NCI-H1436 (cell line): ENCODE measurements at regions not wholly inside any gene's neighbourhood (a gene's known extent, or its start where the extent isn't known, plus 50 kb on each side); places are given as distances from the start of the nearest gene placed in this dataset.

Experiments used
- DNase-seq: peaks from one replicate; lab custom pipeline; 2025; lab: John Stamatoyannopoulos, UW

DNA sequence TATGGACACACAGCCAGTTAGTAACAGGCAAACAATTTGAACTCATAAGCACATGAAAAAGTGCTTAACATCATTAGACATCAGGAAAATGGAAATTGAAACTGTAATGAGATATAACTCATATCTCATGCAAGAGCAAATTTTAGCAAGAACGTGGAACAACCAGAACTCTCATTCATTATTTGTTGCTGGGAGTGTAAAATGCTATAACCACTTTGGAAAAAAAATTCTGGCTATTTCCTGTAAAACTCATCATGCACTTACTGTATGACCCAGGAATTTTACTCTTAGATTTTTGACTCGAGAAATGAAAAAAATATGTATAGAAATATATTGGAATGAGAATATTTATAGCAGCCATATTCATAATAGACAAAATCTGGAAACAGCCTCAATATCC, 205.7 kb upstream of the PUM3 start:
- no peak for DNase-seq

DNA sequence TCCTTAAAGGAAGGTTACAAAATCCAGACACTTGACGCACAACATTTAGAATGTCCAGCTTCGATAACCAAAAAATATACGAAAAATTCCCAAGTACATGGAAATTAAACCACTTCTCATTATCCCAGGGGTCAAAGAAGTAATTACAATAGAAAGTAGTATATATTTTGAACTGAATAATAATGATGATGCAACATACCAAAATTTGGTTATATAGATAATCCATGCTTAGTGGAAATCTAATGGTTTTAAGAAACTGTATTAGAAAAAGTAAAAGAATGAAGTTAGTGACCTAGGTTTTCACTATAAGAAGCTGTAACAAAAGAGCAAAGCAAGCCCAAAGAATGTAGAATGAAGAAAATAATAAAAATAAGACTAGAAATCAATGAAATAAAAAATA, 204.0 kb upstream of the PUM3 start:
- DNase-seq = no peak

DNA sequence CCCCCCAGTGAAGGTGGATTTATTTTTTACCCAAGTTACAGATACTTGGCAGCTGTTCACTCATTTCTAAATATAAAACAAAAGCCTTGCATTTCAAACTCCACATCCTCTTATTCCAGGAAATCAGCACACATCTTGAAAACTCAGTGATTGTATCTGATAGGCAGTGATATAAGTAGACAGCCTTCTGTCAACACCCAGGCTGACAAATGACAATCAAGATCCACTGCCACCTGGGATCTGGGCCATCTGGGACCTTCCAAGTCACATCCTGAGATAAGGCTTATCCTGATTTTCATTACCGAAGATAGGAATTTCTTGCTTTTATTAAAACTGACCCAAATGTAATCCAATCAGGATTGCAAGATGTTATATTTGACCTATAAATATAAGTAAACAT, 201.3 kb upstream of the PUM3 start:
- no peak for DNase-seq

DNA sequence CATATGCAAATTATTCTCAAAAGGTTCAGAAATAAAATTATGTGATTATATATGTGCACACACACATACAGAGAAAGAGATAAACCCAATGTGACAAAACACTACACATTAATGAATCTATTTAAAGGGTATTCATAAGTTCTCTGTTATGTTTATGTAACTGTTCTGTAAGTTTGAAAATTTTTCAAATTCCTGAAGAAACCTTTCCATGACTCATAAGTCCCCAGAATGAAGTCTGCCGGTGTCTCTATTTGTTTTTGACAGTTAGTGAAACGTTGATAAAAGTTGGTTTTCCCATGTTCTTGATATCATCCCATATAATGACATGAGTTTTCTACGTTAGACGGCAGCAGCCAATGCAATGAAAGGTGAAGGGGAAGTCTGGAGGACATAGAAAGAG, 199.5 kb upstream of the PUM3 start:
- no peak for DNase-seq

DNA sequence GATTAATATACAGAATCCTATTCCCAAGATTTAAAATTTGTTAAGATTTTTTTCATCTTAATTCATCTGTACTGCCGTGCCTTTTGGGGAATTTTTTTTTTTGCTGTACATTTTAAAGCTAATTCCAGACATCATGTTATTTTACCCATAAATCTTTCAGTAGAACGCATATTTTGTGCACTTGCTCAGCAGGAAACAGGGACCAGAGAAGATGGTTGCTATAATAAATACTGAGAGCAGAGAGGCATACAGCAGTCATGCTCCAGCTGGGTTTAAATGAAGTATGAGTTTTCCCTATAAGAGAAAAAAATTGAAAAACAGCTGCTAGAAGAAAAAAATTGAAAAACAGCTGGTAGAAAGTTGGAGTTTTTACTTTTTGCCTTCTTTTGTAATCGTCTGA, 196.9 kb upstream of the PUM3 start:
- DNase-seq = no peak

DNA sequence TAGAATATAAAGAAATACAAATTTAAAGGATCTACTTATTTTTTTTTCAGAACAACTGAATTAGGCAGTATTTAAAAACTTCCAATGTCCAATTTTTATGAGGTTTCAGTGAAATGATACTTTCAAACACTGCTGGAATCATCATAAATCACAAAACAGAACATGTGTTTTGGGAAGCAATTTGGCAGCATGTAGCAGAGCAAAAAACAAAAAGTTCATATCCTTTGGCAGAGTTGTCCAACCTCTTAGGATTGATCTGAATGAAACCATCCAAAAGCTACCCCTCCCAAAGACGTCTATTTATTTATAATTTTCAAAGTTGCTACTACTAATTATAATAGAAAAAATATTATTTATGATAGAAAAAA, 192.4 kb upstream of the PUM3 start:
- DNase-seq = no peak

DNA sequence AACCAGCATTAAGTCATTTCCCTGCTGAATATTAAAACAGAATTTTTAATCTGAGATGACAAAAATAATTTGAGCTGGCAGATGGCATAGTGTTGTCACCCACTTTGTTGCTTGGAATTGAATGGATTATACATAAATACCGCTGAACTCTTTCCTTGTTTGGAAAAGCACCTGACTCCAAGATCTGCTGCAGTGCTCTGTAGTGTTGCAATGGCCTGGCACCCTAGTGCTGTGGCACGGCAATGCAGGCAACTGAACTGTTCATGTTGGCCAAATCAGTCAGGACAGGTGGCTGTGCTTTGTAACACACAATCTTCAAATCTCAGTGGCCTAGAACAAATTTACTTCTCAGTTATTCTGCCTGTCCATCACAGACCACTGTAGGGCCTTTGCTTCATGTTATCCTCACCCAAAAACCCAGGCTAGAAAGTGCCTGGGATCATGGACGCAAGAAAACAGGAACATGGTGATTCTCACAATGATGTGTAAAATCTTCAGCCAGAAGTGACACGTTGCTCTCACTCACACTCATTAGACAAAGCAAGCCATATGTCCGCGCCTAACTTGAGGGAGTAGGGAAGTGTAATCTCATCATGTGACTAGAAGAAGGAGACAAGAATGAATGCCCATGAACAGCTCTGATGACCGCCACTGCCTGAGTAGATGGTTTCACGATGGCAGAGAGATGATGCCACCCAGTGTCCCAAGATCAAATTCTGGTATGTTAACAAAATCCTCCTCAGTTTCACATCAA, 191.9 kb upstream of the PUM3 start:
- DNase-seq = no peak

DNA sequence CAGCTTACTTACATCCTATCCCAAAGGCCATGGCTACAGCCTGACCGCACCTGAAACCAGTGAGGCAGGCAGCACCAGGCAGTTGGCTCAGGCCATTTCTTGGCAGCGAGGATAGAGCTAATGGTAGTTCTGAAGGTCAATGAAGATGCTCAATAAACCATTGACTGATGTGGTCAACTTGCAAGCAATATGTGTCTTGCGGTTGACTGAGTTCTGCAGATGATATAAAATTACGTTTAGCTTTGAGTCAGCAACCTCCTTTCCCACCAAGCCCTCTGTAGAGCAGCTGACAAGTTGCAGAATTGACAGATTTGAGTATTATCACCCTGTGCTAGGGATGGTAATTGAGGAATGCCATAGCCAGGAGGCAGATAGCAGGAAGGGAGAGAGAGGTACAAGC, 189.0 kb upstream of the PUM3 start:
- no peak for DNase-seq

DNA sequence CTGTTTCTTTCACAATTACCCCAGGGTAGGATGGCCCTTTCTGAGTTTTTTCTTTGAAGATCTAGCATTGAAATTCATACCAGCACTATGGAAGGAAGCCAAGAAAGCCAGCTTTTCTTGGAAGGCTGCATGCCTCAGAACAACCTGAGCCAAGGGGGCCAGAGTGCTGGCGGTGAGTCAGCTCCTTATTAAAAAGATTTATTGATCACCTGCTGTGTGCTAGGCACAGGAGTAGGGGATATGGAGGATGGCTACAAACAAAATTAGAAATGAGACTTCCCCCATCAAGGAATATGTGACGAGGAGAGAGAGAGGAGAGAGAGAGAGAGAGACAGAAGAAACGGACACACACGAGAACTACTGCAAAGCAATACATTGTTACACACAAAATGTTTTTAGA, 184.6 kb upstream of the PUM3 start:
- no peak for DNase-seq

DNA sequence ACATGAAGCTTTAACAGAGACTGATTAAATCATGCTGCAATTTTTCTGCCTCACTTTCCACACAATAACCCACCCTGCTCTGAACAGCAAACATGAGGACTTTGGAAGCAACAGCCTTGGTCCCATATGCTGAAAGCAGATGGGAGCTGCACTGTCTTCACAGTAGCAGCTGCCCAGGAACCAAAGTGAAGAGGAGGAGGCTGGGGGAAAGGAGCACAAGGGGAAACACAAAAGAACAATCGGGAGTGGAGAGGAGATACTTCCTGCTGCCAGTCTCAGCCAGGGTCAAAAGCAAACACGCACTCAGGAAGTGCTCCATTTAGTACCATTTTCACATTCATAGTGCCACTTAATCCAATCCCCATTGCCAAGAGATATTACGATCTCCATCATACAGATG, 183.3 kb upstream of the PUM3 start:
- DNase-seq = peak; percentile 84

DNA sequence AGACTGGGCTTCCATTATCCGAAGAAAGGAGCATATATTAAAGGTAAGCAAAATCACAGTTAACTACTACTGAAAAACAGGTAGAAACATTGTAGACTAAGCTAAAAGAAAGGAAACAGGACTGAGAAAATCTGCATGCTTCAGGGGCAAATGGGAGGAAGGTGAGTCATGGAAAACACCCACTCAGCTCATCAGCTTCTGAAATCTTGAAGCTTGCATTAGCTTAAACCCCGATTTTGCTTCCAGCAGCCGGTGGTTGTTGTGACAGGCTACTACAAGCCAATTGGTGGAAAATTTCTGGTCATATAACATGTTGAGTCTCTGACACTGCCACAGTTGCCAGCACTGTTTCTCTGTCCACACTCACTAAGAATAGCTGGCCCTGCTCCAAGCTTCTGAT, 179.6 kb upstream of the PUM3 start:
- DNase-seq = no peak

DNA sequence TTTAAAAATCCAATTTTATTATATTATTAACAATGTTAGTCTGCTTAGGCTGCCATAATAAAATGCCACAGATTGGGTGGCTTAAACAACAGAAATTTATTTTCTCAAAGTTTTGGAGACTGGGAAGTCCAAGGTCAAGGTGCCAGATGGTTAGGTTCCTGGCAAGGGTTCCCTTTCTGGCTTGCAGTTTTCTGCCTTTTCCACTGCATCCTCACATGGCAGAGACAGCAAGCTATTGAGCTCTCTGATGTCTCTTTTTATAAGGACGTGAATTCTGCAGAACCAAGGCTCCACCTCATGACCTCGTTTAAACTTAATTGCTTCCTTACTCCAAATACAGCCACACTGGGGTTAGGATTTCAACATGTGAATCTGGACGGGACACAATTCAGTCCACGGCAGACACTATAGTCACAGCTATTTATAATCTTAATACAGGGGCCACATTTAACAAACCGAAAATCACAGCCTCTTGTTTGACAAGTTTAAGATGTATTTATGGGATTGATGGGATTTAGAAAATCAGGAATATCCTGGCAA, 174.9 kb upstream of the PUM3 start:
- DNase-seq = no peak

DNA sequence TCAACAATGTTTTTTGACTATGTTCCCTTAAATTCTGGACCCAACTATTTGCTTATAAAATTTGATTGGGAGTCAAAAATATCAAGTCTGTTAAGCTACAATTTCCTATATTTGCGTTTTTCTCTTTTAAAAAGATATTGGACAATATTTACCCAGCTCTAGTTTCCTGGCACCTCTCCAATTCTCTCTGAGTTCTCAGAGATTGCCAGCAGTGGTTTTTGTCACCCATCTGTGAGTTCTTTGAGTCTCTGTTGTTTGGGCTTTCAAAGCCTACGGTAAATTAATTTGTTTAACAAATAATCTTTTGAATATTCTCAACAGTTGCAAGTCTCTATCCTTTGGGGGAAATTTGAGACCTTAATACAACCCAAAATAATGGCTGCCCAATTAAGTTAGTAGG, 174.2 kb upstream of the PUM3 start:
- DNase-seq = no peak

DNA sequence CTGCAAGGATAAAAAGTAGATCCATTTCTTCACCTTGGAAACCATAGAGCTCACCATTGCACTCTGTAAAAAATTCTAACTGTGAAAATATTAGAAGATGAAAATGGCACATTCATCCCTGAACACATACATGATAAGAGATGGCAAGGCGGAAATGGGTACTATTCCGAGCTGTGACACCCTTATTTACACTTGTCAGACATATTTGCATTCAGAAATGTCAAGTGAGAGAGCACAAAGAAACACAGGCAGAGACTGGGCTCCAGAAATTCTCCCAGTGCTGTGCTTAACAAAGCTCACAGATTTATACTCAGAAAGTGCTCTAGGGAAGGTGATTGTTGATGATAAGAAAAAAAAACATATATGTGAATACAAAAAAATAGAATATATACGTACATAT, 170.3 kb upstream of the PUM3 start:
- no peak for DNase-seq

DNA sequence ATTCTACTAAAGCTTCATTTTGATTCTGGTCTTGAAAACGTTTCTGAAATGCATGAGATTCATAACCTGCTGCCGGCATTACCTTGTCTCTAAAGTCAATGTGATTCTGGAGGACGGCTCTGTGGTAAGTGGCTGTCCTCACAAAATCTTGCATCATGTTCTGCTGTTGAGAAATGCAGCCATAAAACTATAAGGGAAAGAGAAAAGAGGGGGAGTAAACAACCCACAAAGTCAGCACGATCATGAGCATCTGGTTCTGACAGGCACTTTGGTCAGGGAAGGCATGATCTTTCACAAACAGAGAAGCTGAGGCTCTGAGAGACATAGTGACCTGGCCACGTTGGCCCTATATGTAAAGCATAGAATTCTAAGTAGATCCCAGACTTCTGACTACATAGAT, 168.9 kb upstream of the PUM3 start:
- DNase-seq = no peak

DNA sequence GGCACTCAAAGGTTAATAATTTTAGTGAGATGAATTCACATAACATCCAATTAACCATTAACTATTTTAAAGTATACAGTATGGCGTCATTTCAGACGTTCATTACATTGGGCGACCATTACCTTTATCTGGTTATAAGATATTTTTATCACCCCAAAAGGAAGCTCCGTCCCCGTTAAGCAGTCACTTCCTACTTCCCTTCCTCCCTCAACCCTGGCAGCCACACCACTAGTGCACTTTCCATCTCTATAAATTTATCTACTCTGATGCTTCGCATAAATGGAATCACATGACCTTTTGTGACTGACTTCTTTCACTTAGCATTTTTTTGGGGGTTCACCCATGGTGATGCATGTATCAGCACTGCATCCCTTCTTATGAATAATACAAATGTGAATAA, 168.3 kb upstream of the PUM3 start:
- DNase-seq = no peak

DNA sequence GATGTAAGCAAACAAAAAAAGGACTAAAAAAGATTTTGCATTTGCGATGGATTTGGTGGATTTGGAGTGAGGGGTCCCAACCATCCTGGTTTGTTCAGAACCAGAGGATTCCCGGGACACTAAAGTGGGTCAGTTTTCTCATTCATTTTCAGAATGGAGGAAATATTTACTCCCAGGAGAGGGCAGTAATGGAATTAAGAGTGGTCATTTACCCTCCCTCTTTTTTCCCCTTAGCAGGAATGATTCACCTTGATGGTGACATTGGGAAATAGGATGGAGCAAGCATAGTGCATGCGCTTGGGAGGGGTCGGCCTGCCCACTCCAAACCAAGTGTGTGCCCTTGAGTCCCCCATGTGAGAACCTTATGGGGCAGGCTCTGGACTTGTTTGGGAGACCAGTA, 164.2 kb upstream of the PUM3 start:
- no peak for DNase-seq

DNA sequence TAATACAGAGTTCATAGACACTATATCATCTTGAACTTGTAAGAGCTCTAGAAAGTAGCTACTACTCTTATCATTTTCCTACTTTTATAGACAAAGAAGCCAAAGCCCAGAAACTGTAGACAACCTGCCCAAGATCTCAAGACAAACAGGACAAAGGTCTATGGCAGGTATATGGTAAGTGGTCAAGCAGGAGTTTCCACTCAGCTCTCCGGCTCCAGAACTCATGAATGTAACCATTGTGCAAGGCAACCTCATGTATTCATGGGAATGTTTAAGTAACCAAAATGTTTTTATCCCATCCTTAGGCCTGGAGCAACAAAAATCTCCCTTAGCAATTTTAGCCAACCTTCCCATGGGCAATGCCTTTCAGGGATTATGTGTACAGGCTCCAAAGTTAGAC, 163.4 kb upstream of the PUM3 start:
- no peak for DNase-seq

DNA sequence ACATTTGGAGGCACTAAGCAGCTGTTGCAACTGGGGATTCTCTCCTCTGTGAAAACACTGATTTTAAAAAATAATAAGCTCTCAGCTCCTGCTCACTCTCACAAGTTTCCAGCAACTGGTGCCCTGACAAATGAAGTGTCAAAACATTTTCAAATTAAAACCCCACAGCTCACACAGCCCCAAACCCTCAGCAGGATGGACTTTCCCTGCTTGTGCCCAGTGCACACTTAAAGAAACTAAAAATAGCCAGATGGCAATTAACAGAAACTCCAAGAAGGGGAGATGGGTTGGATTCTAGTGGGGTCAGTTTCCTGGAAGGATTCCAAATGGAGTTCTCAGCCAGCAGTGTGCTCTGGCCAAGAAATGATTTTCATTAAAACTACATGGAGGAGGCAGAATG, 163.0 kb upstream of the PUM3 start:
- no peak for DNase-seq

DNA sequence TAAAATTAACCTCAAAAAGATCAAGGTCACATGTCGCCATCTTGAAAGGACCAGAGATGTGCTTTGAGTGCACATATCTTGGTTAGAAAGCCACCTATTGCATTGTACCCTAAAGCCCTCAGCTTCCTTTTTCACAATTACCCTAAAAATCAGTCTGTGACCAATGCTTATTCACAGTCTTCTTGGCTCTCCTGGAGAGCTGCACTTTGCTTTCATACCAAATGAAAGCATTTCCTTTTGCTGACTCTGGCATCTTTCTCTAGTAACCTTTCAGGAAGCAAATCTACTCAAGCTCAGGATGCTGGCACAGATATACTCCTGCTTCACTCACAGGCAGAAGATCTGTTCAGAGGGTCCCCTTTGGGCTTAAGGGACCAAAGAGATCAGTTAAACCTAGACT, 160.7 kb upstream of the PUM3 start:
- no peak for DNase-seq

DNA sequence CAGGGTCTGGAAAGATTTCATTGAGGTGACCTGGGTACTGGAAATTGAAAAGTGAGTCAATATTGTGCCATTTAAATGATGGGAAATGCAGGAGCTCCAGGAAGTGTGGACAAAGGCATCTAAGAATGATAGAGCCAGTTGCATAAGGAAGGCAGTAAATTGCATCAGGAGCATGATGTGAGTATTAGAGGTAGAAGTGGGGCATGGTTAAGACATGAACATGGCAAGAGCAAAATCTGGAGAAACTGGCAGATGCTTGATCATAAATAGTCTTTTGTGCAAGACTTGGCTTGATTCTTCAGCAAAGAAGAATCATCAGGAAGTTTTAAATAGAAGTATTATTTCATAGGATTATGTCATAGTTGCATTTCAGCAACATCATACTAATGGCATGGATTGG, 157.4 kb upstream of the PUM3 start:
- DNase-seq = no peak

DNA sequence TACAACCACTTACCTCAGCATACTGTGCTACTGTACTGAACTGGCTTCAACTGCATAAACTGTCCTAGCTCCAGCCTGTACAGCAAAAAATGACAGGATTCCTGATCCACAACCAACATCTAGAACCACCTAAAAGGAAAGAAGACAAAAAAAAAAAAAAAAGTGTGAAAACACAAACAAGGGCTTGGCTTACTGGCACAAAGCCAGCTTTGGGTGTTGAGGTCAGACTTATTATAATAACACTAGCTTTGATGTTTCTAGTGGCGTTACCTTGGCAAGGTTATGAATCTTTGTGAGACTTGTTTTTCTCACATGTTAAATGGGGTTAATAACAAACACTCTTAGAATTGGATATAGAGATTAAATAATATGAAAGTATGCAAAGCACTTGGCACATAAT, 148.5 kb upstream of the PUM3 start:
- no peak for DNase-seq

DNA sequence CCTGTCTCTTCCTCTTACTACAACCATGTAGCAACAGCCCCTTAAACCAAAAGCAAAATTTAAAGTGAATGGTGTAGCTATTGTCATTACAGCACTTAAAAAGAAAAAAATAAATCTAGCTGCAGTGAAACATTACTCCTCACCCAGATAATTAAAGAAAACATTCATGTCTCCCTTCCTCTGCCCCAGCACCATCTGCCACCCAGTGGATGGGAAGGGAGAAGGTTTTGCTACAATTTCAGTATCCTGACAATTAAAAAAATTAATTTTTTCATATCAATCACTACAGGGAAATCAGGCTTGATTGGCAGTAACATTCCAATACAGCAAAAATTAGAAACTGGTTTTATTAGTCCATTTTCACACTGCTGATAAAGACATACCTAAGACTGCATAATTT, 147.4 kb upstream of the PUM3 start:
- DNase-seq = no peak

DNA sequence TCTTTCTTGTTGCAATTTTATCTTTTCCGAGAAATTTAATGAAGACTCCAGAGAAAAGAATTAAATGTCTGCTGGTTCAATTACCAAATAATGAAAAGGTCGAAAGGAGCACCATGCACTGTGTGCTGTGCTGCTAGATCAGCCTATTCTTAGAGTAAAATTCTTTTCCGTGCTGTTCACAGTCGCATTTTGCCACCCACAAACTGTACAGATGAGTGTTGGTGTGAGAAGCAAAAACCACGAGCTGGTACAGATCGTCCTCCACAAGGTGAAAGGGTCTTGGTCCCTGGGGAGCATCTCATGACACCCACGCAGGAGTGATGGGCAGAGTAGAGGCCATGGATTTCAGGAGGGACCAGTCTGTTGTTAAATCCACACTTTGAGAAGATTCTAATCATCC, 143.8 kb upstream of the PUM3 start:
- no peak for DNase-seq

DNA sequence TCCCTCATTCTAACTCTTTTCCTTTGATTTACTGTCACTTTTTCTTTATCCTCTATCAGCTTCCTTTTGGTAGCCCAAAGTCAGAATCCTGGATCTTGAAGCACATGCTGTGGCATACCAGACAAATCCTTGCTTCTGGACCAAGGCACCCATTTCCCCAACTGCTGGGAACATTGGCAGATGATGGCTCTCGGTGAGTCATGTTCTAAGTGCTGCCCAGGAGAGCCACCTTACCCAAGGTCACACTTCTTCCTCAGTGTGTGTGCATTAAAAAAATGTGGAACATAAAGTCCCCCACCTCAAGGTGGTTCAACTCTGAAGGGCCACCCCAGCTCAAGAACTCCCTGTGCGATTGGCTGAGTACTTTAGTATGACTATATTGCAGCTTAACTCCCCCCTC, 141.4 kb upstream of the PUM3 start:
- no peak for DNase-seq
